Astrocyte (in vitro differentiated cells and primary cell): ENCODE measurements at regions not wholly inside any gene's neighbourhood (a gene's known extent, or its start where the extent isn't known, plus 50 kb on each side); places are given as distances from the start of the nearest gene placed in this dataset.

Source experiments
- DNase-seq: peaks from one replicate; pipeline ENCODE4 v3.0.0-alpha.2; 2010; ENCODE audit warnings: low read depth
- FAIRE-seq: peaks from 2 replicates; lab custom pipeline; 2011; peaks lifted over from hg19 to GRCh38; lab: Jason Lieb, UNC
- H2AFZ ChIP-seq: 2 replicates; pipeline ENCODE4 v1.6.0; 2012; ENCODE audit warnings: low read depth, low read length, inconsistent platforms
- H3K27ac ChIP-seq: 2 replicates; pipeline ENCODE4 v1.5.1; 2011; ENCODE audit warnings: low read depth, low read length, inconsistent platforms
- H3K27me3 ChIP-seq: 2 replicates; pipeline ENCODE4 v1.6.0; 2011; ENCODE audit warnings: low read length, inconsistent platforms; ENCODE audit not compliant: insufficient read depth
- H3K36me3 ChIP-seq: 2 replicates; pipeline ENCODE4 v1.5.1; 2011; ENCODE audit warnings: low read length, inconsistent platforms; ENCODE audit not compliant: insufficient read depth
- H3K4me1 ChIP-seq: 2 replicates; pipeline ENCODE4 v1.5.1; 2011; ENCODE audit warnings: low read length, inconsistent platforms; ENCODE audit not compliant: insufficient read depth
- H3K4me2 ChIP-seq: 2 replicates; pipeline ENCODE4 v1.6.0; 2012; ENCODE audit warnings: low read length, inconsistent platforms
- H3K4me3 ChIP-seq: 2 replicates; pipeline ENCODE4 v1.5.1; 2011; ENCODE audit warnings: low read depth, mild to moderate bottlenecking, low read length, inconsistent platforms; ENCODE audit not compliant: insufficient read depth
- H3K79me2 ChIP-seq: 2 replicates; pipeline ENCODE4 v1.6.0; 2012; ENCODE audit warnings: mild to moderate bottlenecking, low read length, inconsistent platforms; ENCODE audit not compliant: insufficient read depth
- H3K9ac ChIP-seq: 2 replicates; pipeline ENCODE4 v1.6.0; 2012; ENCODE audit warnings: mild to moderate bottlenecking, low read length, inconsistent platforms
- H3K9me3 ChIP-seq: 2 replicates; pipeline ENCODE4 v1.5.1; 2012; ENCODE audit warnings: low read depth, mild to moderate bottlenecking, low read length, inconsistent platforms; ENCODE audit not compliant: insufficient read depth
- H4K20me1 ChIP-seq: 2 replicates; pipeline ENCODE4 v1.6.0; 2012; ENCODE audit warnings: low read length, inconsistent platforms; ENCODE audit not compliant: insufficient read depth
- H3K27ac Mint-ChIP-seq: one replicate; pipeline ENCODE4 v1.8.0; 2021; ENCODE audit warnings: mild to moderate bottlenecking, mixed read lengths; ENCODE audit not compliant: unreplicated experiment
- H3K27me3 Mint-ChIP-seq: one replicate; pipeline ENCODE4 v1.8.0; 2021; ENCODE audit warnings: low read depth, mixed read lengths; ENCODE audit not compliant: unreplicated experiment
- H3K36me3 Mint-ChIP-seq: one replicate; pipeline ENCODE4 v1.8.0; 2021; ENCODE audit warnings: low read depth, mixed read lengths; ENCODE audit not compliant: unreplicated experiment
- H3K4me1 Mint-ChIP-seq: one replicate; pipeline ENCODE4 v1.8.0; 2021; ENCODE audit warnings: low read depth, mixed read lengths; ENCODE audit not compliant: unreplicated experiment
- H3K4me3 Mint-ChIP-seq: one replicate; pipeline ENCODE4 v1.8.0; 2021; ENCODE audit warnings: mild to moderate bottlenecking, moderate library complexity, mixed read lengths; ENCODE audit not compliant: unreplicated experiment
- H3K9me3 Mint-ChIP-seq: one replicate; pipeline ENCODE4 v1.8.0; 2021; ENCODE audit warnings: mild to moderate bottlenecking, mixed read lengths; ENCODE audit not compliant: unreplicated experiment
- CTCF ChIP-seq: IDR thresholded peaks from 2 replicates; pipeline ENCODE4 v1.5.1; 2011; ENCODE audit warnings: low read depth, mild to moderate bottlenecking, inconsistent platforms, low read length, moderate library complexity; ENCODE audit not compliant: insufficient read depth
- EZH2 ChIP-seq: IDR thresholded peaks from 2 replicates; pipeline ENCODE4 v1.6.1; 2012; ENCODE audit warnings: mild to moderate bottlenecking, low read length, inconsistent platforms; ENCODE audit not compliant: insufficient read depth

- peaks cover 6% of the 10 kb centered on the region for H3K9me3 Mint-ChIP-seq
Observed at GRCh38 chr11:80330264-80330663, 889.4 kb upstream of the TENM4 start.

GRCh38 chr11:80328774-80329173, 887.9 kb upstream of the TENM4 start:
- peaks cover 6% of the 10 kb centered on the region for H3K9me3 Mint-ChIP-seq
- H3K4me3 Mint-ChIP-seq, result no peak overlapping the region
- peaks cover 4% of the 10 kb centered on the region for H3K27me3 Mint-ChIP-seq
- Histone ChIP-seq H3K36me3 (no peaks in the 10 kb centered on the region), H3K79me2 (no peaks in the 10 kb centered on the region), H3K4me3 (no peak overlapping the region), H3K27ac (no peak overlapping the region), H4K20me1 (no peaks in the 10 kb centered on the region), H2AFZ (no peak overlapping the region), H3K9me3 (no peaks in the 10 kb centered on the region), H3K9ac (no peak overlapping the region), H3K27me3 (no peaks in the 10 kb centered on the region), H3K4me2 (peak overlapping the region; percentile 18), H3K4me1 (peaks cover 9% of the 10 kb centered on the region)
- H3K36me3 Mint-ChIP-seq, result no peaks in the 10 kb centered on the region
- H3K27ac Mint-ChIP-seq, result no peak overlapping the region
- FAIRE-seq (no peak), DNase-seq (no peak)
- peaks cover 20% of the 10 kb centered on the region for H3K4me1 Mint-ChIP-seq
- TF ChIP-seq EZH2, result no peak
- no peak for TF ChIP-seq CTCF

More at GRCh38 chr11:80330264-80330663, 889.4 kb upstream of the TENM4 start:
- H3K4me1 Mint-ChIP-seq, result peaks cover 20% of the 10 kb centered on the region
- H3K27me3 Mint-ChIP-seq, result peaks cover 1% of the 10 kb centered on the region
- H3K27ac Mint-ChIP-seq, result no peak overlapping the region
- Histone ChIP-seq H3K27me3 (no peaks in the 10 kb centered on the region), H3K9ac (no peak overlapping the region), H2AFZ (no peak overlapping the region), H3K79me2 (no peaks in the 10 kb centered on the region), H4K20me1 (no peaks in the 10 kb centered on the region), H3K4me1 (peaks cover 9% of the 10 kb centered on the region), H3K4me2 (peak overlapping the region; percentile 21), H3K9me3 (no peaks in the 10 kb centered on the region), H3K36me3 (no peaks in the 10 kb centered on the region), H3K4me3 (no peak overlapping the region), H3K27ac (no peak overlapping the region)
- no peak for TF ChIP-seq CTCF
- TF ChIP-seq EZH2, result no peak
- FAIRE-seq, result peak; percentile 64
- H3K4me3 Mint-ChIP-seq, result no peak overlapping the region
- H3K36me3 Mint-ChIP-seq, result no peaks in the 10 kb centered on the region
- DNase-seq, result peak; percentile 45

GRCh38 chr11:80327956-80328614, 887.3 kb upstream of the TENM4 start:
- FAIRE-seq, result no peak
- peak overlapping the region; percentile 18 for H3K4me2 ChIP-seq

More at GRCh38 chr11:80327956-80328614, 887.3 kb upstream of the TENM4 start:
- no peak overlapping the region for H3K9ac ChIP-seq
- DNase-seq, result no peak
- no peaks in the 10 kb centered on the region for H3K27me3 ChIP-seq
- peaks cover 9% of the 10 kb centered on the region for H3K4me1 ChIP-seq
- H3K4me1 Mint-ChIP-seq, result peaks cover 20% of the 10 kb centered on the region
- peaks cover 6% of the 10 kb centered on the region for H3K9me3 Mint-ChIP-seq
- no peak overlapping the region for H3K4me3 ChIP-seq
- no peak overlapping the region for H3K27ac ChIP-seq
- TF ChIP-seq EZH2, result no peak
- no peak for TF ChIP-seq CTCF
- no peaks in the 10 kb centered on the region for H3K79me2 ChIP-seq
- H3K36me3 Mint-ChIP-seq, result no peaks in the 10 kb centered on the region
- H3K36me3 ChIP-seq, result no peaks in the 10 kb centered on the region
- H3K27me3 Mint-ChIP-seq, result peaks cover 4% of the 10 kb centered on the region
- no peaks in the 10 kb centered on the region for H3K9me3 ChIP-seq
- H3K4me3 Mint-ChIP-seq, result no peak overlapping the region
- H3K27ac Mint-ChIP-seq, result no peak overlapping the region
- no peaks in the 10 kb centered on the region for H4K20me1 ChIP-seq
- no peak overlapping the region for H2AFZ ChIP-seq
